GM23248 (cell line): ENCODE measurements at regions not wholly inside any gene's neighbourhood (a gene's known extent, or its start where the extent isn't known, plus 50 kb on each side); places are given as distances from the start of the nearest gene placed in this dataset.

Experiments used
- DNase-seq: peaks from one replicate; pipeline ENCODE4 v3.0.0-alpha.2; 2015
- H2AFZ ChIP-seq: fragments of 200-600 bp; sonication (generic); 2 replicates; pipeline ENCODE4 v1.6.1; 2016; ENCODE audit warnings: antibody characterized with exemption
- H3F3A ChIP-seq: fragments of 200-600 bp; sonication (generic); 2 replicates; pipeline ENCODE4 v1.6.1; 2016; ENCODE audit warnings: mild to moderate bottlenecking, antibody characterized with exemption, mixed run types; ENCODE audit not compliant: insufficient read depth
- H3K27ac ChIP-seq: fragments of 200-600 bp; sonication (generic); 2 replicates; pipeline ENCODE4 v1.5.1; 2016; ENCODE audit warnings: mild to moderate bottlenecking
- H3K27me3 ChIP-seq: fragments of 200-600 bp; sonication (generic); replicated peaks from 2 replicates; pipeline ENCODE4 v1.6.1; 2016; ENCODE audit warnings: mild to moderate bottlenecking; ENCODE audit not compliant: insufficient read depth
- H3K36me3 ChIP-seq: fragments of 200-600 bp; sonication (generic); 2 replicates; pipeline ENCODE4 v1.6.1; 2016; ENCODE audit warnings: low read depth, mild to moderate bottlenecking
- H3K4me1 ChIP-seq: fragments of 200-600 bp; sonication (generic); 2 replicates; pipeline ENCODE4 v1.6.1; 2016; ENCODE audit warnings: mild to moderate bottlenecking; ENCODE audit not compliant: insufficient read depth
- H3K4me2 ChIP-seq: fragments of 200-600 bp; sonication (generic); one replicate; pipeline ENCODE4 v1.6.1; 2016; ENCODE audit warnings: mild to moderate bottlenecking; ENCODE audit not compliant: unreplicated experiment
- H3K4me3 ChIP-seq: fragments of 200-600 bp; sonication (generic); 2 replicates; pipeline ENCODE4 v1.5.1; 2016; ENCODE audit warnings: mild to moderate bottlenecking
- H3K79me2 ChIP-seq: fragments of 200-600 bp; sonication (generic); 2 replicates; pipeline ENCODE4 v1.6.1; 2016; ENCODE audit warnings: mild to moderate bottlenecking; ENCODE audit not compliant: insufficient read depth
- H3K9ac ChIP-seq: fragments of 200-600 bp; sonication (generic); 2 replicates; pipeline ENCODE4 v1.6.1; 2016; ENCODE audit warnings: mild to moderate bottlenecking
- H3K9me2 ChIP-seq: fragments of 200-600 bp; sonication (generic); 2 replicates; pipeline ENCODE4 v1.6.1; 2016; ENCODE audit warnings: mixed run types, mild to moderate bottlenecking, moderate library complexity; ENCODE audit not compliant: insufficient read depth
- H3K9me3 ChIP-seq: fragments of 200-600 bp; sonication (generic); one replicate; pipeline ENCODE4 v1.6.1; 2017; ENCODE audit warnings: low read depth
- H4K20me1 ChIP-seq: fragments of 200-600 bp; sonication (generic); 2 replicates; pipeline ENCODE4 v1.6.0; 2016; ENCODE audit not compliant: insufficient read depth
- EZH2 ChIP-seq: fragments of 200-600 bp; sonication (generic); IDR thresholded peaks from 2 replicates; pipeline ENCODE4 v1.6.1; 2018; ENCODE audit warnings: antibody characterized with exemption, mild to moderate bottlenecking; ENCODE audit not compliant: insufficient read depth, poor library complexity, severe bottlenecking
- EZH2phosphoT487 ChIP-seq: fragments of 200-600 bp; sonication (generic); IDR thresholded peaks from 2 replicates; pipeline ENCODE4 v1.6.1; 2018; ENCODE audit warnings: antibody characterized with exemption, moderate library complexity, mild to moderate bottlenecking, low read depth; ENCODE audit not compliant: insufficient read depth
- WGBS, 2 experiments: methylation state at CpG; one replicate each; pipeline ENCODE4 v1.1.6; 2015 to 2017; ENCODE audit warnings: low lambda C conversion rate in 2 of 2, low coverage in 1 of 2; ENCODE audit errors: missing lambda C conversion rate in 2 of 2; 5-methylcytosine and 5-hydroxymethylcytosine counted together
- in situ Hi-C: fragments of 300-500 bp; cut with MboI; formaldehyde crosslinking; loops from 2 replicates; pipeline ENCODE4 v1.15.0; 2020

DNA sequence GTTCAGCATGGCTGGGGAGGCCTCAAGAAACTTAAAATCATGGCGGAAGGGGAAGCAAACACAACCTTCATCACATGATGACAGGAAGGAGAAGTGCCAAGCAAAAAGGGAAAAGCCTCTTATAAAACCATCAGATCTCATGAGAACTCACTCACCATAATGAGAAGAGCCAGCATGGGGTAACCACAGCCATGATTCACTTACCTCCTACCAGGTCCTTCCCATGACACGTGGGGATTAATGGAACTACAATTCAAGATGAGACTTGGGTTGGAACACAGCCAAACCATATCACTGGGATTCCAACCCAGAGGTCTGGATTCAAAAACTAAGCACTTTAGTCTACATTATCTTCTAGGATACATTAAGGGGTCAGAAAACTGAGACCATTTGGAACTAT lies 609.6 kb upstream of the SPANXN1 start:
- WGBS, 2 experiments: 45 to 57% methylated on average over 2 of the region's 2 CpGs
- no peaks in the 10 kb centered on the region for H3K9me3 ChIP-seq
- H3K4me3 ChIP-seq: no peak overlapping the region
- H3K79me2 ChIP-seq: no peaks in the 10 kb centered on the region
- H3K9ac ChIP-seq: no peak overlapping the region
- no peak overlapping the region for H3K27ac ChIP-seq
- no peak overlapping the region for H3K4me2 ChIP-seq
- no peaks in the 10 kb centered on the region for H3F3A ChIP-seq
- H4K20me1 ChIP-seq: no peaks in the 10 kb centered on the region
- no peak for DNase-seq
- H3K9me2 ChIP-seq: no peaks in the 10 kb centered on the region
- no peak for TF ChIP-seq EZH2
- no peak for TF ChIP-seq EZH2phosphoT487
- H2AFZ ChIP-seq: no peak overlapping the region
- in situ Hi-C loops: no loop called here
- no peaks in the 10 kb centered on the region for H3K27me3 ChIP-seq
- no peaks in the 10 kb centered on the region for H3K36me3 ChIP-seq
- no peaks in the 10 kb centered on the region for H3K4me1 ChIP-seq

DNA sequence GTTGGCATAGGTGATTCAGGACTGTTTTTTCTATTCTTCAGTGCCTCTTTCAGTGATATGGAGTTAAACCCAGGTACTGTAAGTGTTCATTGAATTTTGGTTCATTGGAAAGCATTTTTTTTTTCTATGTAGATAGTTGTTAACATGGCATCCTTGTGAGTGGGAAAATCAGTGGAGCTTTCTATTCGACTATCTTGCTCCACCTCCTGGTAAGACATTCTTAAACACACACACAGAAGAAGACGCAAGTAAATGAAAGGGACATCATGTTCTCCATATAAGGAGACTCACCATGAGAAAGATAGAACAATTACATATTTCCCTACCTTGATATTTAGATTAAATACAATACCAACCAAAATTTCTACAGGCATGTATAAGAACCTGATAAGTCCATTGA lies 598.5 kb upstream of the SPANXN1 start:
- 22 to 38% methylated on average over 2 of the region's 2 CpGs for WGBS, 2 experiments

DNA sequence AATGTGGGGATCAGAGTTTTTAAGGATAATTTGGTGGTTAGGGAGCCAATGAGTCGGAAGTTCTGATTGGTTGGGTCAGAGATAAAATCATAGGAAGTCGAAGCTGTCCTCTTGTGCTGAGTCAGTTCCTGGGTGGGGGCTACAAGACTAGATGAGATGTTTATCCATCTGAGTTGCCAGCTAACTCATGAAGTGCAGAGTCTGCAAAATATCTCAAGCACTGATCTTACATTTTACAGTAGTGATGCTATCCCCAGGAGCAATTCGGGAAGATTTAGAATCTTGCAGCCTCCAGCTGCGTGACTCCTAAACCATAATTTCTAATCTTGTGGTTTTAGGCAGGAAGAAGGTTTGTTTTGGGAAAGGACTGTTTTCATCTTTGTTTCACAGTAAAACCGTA lies 565.8 kb upstream of the SPANXN1 start:
- H3K27me3 ChIP-seq: no peaks in the 10 kb centered on the region
- no peaks in the 10 kb centered on the region for H3K9me2 ChIP-seq
- no peak overlapping the region for H3K9ac ChIP-seq
- no peaks in the 10 kb centered on the region for H3K36me3 ChIP-seq
- H3K27ac ChIP-seq: no peak overlapping the region
- TF ChIP-seq EZH2 (no peak), EZH2phosphoT487 (no peak)
- DNase-seq: no peak
- H3K79me2 ChIP-seq: no peaks in the 10 kb centered on the region
- H2AFZ ChIP-seq: no peak overlapping the region
- in situ Hi-C loops: no loop called here
- no peak overlapping the region for H3K4me3 ChIP-seq
- H4K20me1 ChIP-seq: no peaks in the 10 kb centered on the region
- no peaks in the 10 kb centered on the region for H3K4me1 ChIP-seq
- H3F3A ChIP-seq: no peaks in the 10 kb centered on the region
- no peaks in the 10 kb centered on the region for H3K9me3 ChIP-seq
- H3K4me2 ChIP-seq: no peak overlapping the region
- WGBS, 2 experiments: 21 to 29% methylated on average over 4 to 5 of the region's 5 CpGs

More for the DNA sequence above, 598.5 kb upstream of the SPANXN1 start:
- no peak overlapping the region for H3K27ac ChIP-seq
- H3K9me3 ChIP-seq: no peaks in the 10 kb centered on the region
- H3K9me2 ChIP-seq: no peaks in the 10 kb centered on the region
- no peaks in the 10 kb centered on the region for H3K27me3 ChIP-seq
- no peak overlapping the region for H3K4me3 ChIP-seq
- H3K9ac ChIP-seq: no peak overlapping the region
- no peaks in the 10 kb centered on the region for H3F3A ChIP-seq
- in situ Hi-C loops: no loop called here
- no peaks in the 10 kb centered on the region for H3K79me2 ChIP-seq
- no peak for DNase-seq
- H2AFZ ChIP-seq: no peak overlapping the region
- H3K4me2 ChIP-seq: no peak overlapping the region
- no peaks in the 10 kb centered on the region for H3K36me3 ChIP-seq
- no peak for TF ChIP-seq EZH2
- no peak for TF ChIP-seq EZH2phosphoT487
- H3K4me1 ChIP-seq: no peaks in the 10 kb centered on the region
- no peaks in the 10 kb centered on the region for H4K20me1 ChIP-seq

DNA sequence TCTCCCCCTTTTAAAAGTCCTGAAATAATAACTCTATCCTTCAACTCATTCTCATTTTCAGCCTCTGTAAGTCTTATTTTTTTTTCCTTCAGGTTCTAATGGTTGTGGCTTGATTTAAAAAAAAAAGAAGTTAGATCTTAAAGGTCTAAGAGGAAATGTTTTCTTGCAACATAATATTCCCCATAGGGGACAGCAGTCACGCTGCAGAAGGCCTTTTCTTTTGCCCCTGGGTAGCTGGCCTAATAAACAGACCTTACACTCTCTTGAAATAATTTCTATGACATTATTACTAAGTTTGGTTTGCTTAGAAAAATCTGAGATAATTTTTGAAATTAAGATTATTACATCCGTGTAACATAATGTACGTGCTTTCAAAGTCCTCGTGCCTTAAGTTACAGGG lies 564.1 kb upstream of the SPANXN1 start:
- Histone ChIP-seq H3K36me3 (no peaks in the 10 kb centered on the region), H3K9me3 (no peaks in the 10 kb centered on the region), H3K4me2 (no peak overlapping the region), H3K4me1 (no peaks in the 10 kb centered on the region), H3F3A (no peaks in the 10 kb centered on the region), H3K27ac (no peak overlapping the region), H3K9ac (no peak overlapping the region), H4K20me1 (no peaks in the 10 kb centered on the region), H3K79me2 (no peaks in the 10 kb centered on the region), H3K27me3 (no peaks in the 10 kb centered on the region), H3K9me2 (no peaks in the 10 kb centered on the region), H2AFZ (no peak overlapping the region), H3K4me3 (no peak overlapping the region)
- TF ChIP-seq EZH2phosphoT487 (no peak), EZH2 (no peak)
- DNase-seq: no peak
- in situ Hi-C loops: no loop called here
- WGBS, 2 experiments: 38 to 39% methylated on average over 4 of the region's 4 CpGs

DNA sequence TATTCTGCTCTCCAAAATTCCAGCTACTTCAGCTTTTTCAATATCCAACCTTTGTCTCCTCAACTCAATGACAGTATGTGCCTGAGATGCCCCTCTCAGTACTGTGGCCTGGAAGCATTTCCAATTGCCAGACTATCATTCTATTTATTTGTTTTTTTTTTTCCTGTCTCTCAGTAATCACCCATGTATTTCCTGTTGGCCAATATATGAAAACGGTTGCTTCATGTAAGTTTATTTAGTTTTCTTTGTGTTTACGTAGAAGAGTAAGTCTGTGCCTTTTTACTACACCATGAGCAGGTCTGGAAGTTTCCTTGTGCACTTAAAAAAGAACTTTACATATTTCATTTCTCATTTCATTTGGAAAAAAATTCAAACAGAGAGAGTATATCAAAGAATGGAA lies 537.5 kb upstream of the SPANXN1 start:
- no peak for DNase-seq
- no peak overlapping the region for H3K4me3 ChIP-seq
- WGBS, 2 experiments: 21 to 22% methylated on average over 2 of the region's 2 CpGs
- no peaks in the 10 kb centered on the region for H3K27me3 ChIP-seq
- H3K4me1 ChIP-seq: no peaks in the 10 kb centered on the region
- no peaks in the 10 kb centered on the region for H4K20me1 ChIP-seq
- no peak overlapping the region for H3K9ac ChIP-seq
- no peaks in the 10 kb centered on the region for H3K36me3 ChIP-seq
- H3K9me3 ChIP-seq: no peaks in the 10 kb centered on the region
- in situ Hi-C loops: no loop called here
- TF ChIP-seq EZH2 (no peak), EZH2phosphoT487 (no peak)
- H3F3A ChIP-seq: no peaks in the 10 kb centered on the region
- H3K4me2 ChIP-seq: no peak overlapping the region
- no peak overlapping the region for H3K27ac ChIP-seq
- H3K9me2 ChIP-seq: no peaks in the 10 kb centered on the region
- no peaks in the 10 kb centered on the region for H3K79me2 ChIP-seq
- no peak overlapping the region for H2AFZ ChIP-seq
